ENCODE measurements at regions not wholly inside any gene's neighbourhood (a gene's known extent, or its start where the extent isn't known, plus 50 kb on each side); places are given as distances from the start of the nearest gene placed in this dataset.
A peak's percentile ranks its signal among the peaks of the same experiment; 100 is the strongest.

DNA sequence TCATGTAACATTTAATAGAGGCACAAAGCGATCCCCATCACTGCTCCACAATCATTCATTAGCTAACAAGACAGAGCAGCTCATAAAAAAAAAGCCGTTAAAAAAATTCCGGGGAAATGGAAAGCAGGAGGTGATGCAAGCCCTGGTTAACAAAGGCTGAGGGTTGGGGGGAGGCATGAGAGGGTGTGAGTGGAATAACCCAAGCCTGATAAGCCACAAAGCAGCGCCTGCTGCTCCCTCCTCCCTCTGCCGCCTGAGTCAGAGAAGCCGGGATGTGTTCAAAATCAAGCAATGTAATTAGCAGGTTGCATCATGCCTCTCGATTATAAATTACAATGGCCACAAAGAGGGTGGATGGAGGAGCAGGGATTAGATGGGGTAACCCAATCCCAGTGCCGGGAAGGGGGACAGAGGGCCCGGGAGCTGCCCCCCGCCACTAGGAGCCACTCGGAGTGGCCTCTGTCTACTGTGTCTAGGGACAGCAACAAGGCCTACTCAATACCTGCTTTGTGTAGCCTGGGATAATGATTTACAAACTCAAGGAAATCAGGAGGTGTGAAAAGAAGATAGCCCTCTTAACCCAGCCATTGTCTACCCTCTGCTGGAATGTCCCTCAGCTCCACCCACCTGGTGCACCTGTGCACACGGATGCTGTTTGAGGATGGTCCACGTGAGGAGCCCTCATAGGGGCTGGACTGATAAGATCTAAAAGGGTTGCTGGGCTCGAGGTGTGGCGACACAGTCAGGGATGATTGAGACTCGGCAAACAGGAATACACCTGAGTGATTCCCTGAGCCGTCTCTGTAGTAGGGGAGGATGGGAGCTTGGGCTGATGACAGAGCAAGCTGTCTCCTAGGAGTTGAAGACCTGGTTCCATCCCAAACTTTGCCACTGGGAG, 156.9 kb downstream of the VEGFA start (continued):
- TF ChIP-seq BRCA1 (IDR thresholded peaks at IDR 0.05) = no peak
- no peak for TF ChIP-seq BRCA1 (CRISPR knock-in tag; IDR thresholded peaks at IDR 0.05)
- TF ChIP-seq BACH1 (tag; IDR thresholded peaks at IDR 0.05) = peak; percentile 85; the same call in 1 of the 2 replicates
- TF ChIP-seq, protein P1, sequence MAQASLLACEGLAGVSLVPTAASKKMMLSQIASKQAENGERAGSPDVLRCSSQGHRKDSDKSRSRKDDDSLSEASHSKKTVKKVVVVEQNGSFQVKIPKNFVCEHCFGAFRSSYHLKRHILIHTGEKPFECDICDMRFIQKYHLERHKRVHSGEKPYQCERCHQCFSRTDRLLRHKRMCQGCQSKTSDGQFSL (CRISPR knock-in tag; IDR thresholded peaks at IDR 0.05) = peak; percentile 61; the same call in 1 of the 2 replicates
- TF ChIP-seq, protein P1 (tag; IDR thresholded peaks at IDR 0.05) = peak; percentile 79 to 82; a peak in 3 of 4 replicates
- TF ChIP-seq U2AF2 (optimal IDR thresholded peaks at IDR 0.05; ENCODE audit: low read depth, low read length) = no peak
- TF ChIP-seq ZNF707 (CRISPR knock-in tag; conservative IDR thresholded peaks at IDR 0.05) = 0 out of 2 replicates have a peak, but pooled peaks have one; percentile 25
- no peak for TF ChIP-seq NCOA2 (IDR thresholded peaks at IDR 0.05; ENCODE audit: partially characterized antibody in 2 of 2)
- TF ChIP-seq SMAD1 (IDR thresholded peaks at IDR 0.05; ENCODE audit: low read depth, low read length, partially characterized antibody) = peak; percentile 73
- peak; percentile 94 for TF ChIP-seq ETV1 (tag; conservative IDR thresholded peaks at IDR 0.05; ENCODE audit: low read depth)
- TF ChIP-seq ZFP1 (CRISPR knock-in tag; IDR thresholded peaks at IDR 0.05) = peak; percentile 5; the same call in 1 of the 2 replicates
- no peak for TF ChIP-seq ZNF347 (CRISPR knock-in tag; IDR thresholded peaks at IDR 0.05; ENCODE audit: low read depth)
- TF ChIP-seq TAF7 (tag; IDR thresholded peaks at IDR 0.05) = peak; percentile 66
- 0 out of 2 replicates have a peak, but pooled peaks have one; percentile 53 for TF ChIP-seq ZNF224 (CRISPR knock-in tag; IDR thresholded peaks at IDR 0.05)
- TF ChIP-seq, protein P2, sequence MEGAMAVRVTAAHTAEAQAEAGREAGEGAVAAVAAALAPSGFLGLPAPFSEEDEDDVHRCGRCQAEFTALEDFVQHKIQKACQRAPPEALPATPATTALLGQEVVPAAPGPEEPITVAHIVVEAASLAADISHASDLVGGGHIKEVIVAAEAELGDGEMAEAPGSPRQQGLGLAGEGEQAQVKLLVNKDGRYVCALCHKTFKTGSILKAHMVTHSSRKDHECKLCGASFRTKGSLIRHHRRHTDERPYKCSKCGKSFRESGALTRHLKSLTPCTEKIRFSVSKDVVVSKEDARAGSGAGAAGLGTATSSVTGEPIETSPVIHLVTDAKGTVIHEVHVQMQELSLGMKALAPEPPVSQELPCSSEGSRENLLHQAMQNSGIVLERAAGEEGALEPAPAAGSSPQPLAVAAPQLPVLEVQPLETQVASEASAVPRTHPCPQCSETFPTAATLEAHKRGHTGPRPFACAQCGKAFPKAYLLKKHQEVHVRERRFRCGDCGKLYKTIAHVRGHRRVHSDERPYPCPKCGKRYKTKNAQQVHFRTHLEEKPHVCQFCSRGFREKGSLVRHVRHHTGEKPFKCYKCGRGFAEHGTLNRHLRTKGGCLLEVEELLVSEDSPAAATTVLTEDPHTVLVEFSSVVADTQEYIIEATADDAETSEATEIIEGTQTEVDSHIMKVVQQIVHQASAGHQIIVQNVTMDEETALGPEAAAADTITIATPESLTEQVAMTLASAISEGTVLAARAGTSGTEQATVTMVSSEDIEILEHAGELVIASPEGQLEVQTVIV (CRISPR knock-in tag; IDR thresholded peaks at IDR 0.05; ENCODE audit: borderline replicate concordance) = 0 out of 2 replicates have a peak, but pooled peaks have one; percentile 10
- TF ChIP-seq XRCC5 (IDR thresholded peaks at IDR 0.05; ENCODE audit: low read depth, low read length) = no peak
- TF ChIP-seq BRD9 (IDR thresholded peaks at IDR 0.05; ENCODE audit: low read depth, partially characterized antibody) = peak; percentile 96
- TF ChIP-seq SOX6 (IDR thresholded peaks at IDR 0.05) = peak; percentile 98
- peak; percentile 30; the same call in 1 of the 2 replicates for TF ChIP-seq PATZ1 (CRISPR knock-in tag; IDR thresholded peaks at IDR 0.05; ENCODE audit: borderline replicate concordance)
- no peak; a peak in 1 of 4 replicates for TF ChIP-seq ETV6 (IDR thresholded peaks at IDR 0.05; ENCODE audit: borderline replicate concordance in 1 of 2, low read depth in 2 of 2, low read length in 1 of 2)
- no peak for TF ChIP-seq ETV6 (CRISPR knock-in tag; IDR thresholded peaks at IDR 0.05; ENCODE audit: borderline replicate concordance)

All from K562 (cell line).